ENCODE measurements at regions not wholly inside any gene's neighbourhood (a gene's known extent, or its start where the extent isn't known, plus 50 kb on each side); places are given as distances from the start of the nearest gene placed in this dataset.
A peak's percentile ranks its signal among the peaks of the same experiment; 100 is the strongest.

DNA sequence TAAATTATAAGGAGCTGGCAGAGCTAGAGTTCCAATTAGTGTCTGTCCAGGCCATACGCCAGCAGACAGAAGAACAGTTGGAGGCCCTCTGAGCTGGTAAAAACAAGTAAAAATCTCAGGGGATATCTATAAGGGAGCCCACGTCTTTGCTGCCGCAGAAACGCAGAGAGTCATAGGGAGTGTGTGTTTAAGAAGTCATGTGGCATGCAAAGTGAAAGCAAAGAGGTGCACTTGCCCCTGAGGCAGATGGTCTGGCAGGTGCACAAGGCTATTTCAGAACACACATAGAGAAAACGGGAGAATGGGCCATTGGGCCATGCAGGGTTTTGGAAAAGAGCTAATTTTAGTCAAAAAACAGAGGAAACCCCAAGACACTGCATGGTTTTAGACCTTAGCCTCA lies 92.7 kb downstream of the NAP1L3 start:
- POLR2A ChIA-PET, result no interaction called here
- Mint-ChIP-seq H3K4me1 (no peaks in the 10 kb centered on the region), H3K27ac (no peak overlapping the region), H3K9me3 (peaks cover 10% of the 10 kb centered on the region; the same call in 1 of the 2 replicates), H3K36me3 (no peaks in the 10 kb centered on the region), H3K4me3 (no peak overlapping the region), H3K27me3 (ENCODE audit: low read depth) (no peaks in the 10 kb centered on the region)
- CTCF ChIA-PET, result no interaction called here
- ATAC-seq (no peak), DNase-seq (ENCODE audit: low spot score) (no peak)
- TF ChIP-seq RORB (CRISPR knock-in tag; IDR thresholded peaks at IDR 0.05) (no peak), AFF4 (CRISPR knock-in tag; IDR thresholded peaks at IDR 0.05; ENCODE audit: borderline replicate concordance) (no peak), NR2C2 (CRISPR knock-in tag; IDR thresholded peaks at IDR 0.05) (no peak), ZSCAN18 (CRISPR knock-in tag; IDR thresholded peaks at IDR 0.05) (no peak)
- TF ChIP-seq, protein P1, sequence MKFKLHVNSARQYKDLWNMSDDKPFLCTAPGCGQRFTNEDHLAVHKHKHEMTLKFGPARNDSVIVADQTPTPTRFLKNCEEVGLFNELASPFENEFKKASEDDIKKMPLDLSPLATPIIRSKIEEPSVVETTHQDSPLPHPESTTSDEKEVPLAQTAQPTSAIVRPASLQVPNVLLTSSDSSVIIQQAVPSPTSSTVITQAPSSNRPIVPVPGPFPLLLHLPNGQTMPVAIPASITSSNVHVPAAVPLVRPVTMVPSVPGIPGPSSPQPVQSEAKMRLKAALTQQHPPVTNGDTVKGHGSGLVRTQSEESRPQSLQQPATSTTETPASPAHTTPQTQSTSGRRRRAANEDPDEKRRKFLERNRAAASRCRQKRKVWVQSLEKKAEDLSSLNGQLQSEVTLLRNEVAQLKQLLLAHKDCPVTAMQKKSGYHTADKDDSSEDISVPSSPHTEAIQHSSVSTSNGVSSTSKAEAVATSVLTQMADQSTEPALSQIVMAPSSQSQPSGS (CRISPR knock-in tag; IDR thresholded peaks at IDR 0.05; ENCODE audit: borderline replicate concordance, low read depth), result no peak

DNA sequence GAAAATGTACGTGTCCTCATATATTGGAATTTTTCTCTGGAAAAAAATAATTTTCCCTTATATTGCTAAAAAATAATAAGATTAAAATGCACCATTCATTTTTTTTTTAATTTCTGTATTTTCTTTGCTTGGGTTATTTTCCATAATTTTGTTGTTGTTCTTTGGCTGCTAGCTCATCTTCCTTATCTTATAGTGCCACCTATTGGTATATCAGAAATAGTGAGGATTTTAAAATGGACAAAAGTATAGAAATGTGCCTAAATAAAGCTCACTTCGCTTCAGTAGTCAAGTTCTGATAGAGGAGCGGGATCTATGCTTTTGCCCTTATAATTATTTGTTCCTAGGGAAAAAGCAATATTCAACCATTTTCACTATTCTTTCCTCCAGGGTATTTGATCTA lies 134.8 kb downstream of the NAP1L3 start:
- Mint-ChIP-seq H3K4me3 (no peak overlapping the region), H3K36me3 (peaks cover 10% of the 10 kb centered on the region), H3K9me3 (peaks cover 10% of the 10 kb centered on the region), H3K27ac (no peak overlapping the region), H3K4me1 (peaks cover 26% of the 10 kb centered on the region), H3K27me3 (ENCODE audit: low read depth) (no peaks in the 10 kb centered on the region)
- TF ChIP-seq ESRRA (CRISPR knock-in tag; IDR thresholded peaks at IDR 0.05; ENCODE audit: borderline replicate concordance), result no peak
- TF ChIP-seq, protein P2, sequence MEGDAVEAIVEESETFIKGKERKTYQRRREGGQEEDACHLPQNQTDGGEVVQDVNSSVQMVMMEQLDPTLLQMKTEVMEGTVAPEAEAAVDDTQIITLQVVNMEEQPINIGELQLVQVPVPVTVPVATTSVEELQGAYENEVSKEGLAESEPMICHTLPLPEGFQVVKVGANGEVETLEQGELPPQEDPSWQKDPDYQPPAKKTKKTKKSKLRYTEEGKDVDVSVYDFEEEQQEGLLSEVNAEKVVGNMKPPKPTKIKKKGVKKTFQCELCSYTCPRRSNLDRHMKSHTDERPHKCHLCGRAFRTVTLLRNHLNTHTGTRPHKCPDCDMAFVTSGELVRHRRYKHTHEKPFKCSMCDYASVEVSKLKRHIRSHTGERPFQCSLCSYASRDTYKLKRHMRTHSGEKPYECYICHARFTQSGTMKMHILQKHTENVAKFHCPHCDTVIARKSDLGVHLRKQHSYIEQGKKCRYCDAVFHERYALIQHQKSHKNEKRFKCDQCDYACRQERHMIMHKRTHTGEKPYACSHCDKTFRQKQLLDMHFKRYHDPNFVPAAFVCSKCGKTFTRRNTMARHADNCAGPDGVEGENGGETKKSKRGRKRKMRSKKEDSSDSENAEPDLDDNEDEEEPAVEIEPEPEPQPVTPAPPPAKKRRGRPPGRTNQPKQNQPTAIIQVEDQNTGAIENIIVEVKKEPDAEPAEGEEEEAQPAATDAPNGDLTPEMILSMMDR (IDR thresholded peaks at IDR 0.05), result 0 out of 2 replicates have a peak, but pooled peaks have one; percentile 13
- POLR2A ChIA-PET, result no interaction called here
- ATAC-seq, result no peak
- no peak for DNase-seq (ENCODE audit: low spot score)
- CTCF ChIA-PET, result interaction anchor here (1.0 to 1.4 kb wide), 2 partner anchors 100 to 118 kb away, joined by 3 to 4 read pairs; no protein-coding TSS in a partner anchor

DNA sequence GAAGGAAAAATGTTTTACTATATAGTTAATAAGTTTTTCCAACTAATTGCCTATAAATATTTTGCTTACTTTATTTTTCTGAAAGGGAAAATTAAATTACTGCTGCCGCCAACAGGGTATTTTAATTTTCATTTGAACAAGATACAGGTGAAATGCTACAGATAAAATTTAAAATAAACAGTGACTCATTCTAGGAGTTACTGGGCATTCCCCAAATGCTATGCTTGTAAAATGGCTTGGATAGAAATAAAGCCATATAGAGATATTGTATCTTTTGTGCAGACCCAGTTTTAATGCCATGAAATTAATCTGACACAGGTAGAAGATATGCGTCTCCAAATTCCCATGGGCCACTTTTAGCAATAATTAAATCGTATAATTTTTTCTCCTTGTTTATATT lies 144.5 kb downstream of the NAP1L3 start:
- Mint-ChIP-seq H3K27me3 (ENCODE audit: low read depth) (no peaks in the 10 kb centered on the region), H3K9me3 (peaks cover 11% of the 10 kb centered on the region; the same call in 1 of the 2 replicates), H3K36me3 (peaks cover 3% of the 10 kb centered on the region), H3K4me1 (no peaks in the 10 kb centered on the region), H3K4me3 (no peak overlapping the region), H3K27ac (no peak overlapping the region)
- ATAC-seq (no peak), DNase-seq (ENCODE audit: low spot score) (no peak)
- ChIA-PET POLR2A (no interaction called here), CTCF (no interaction called here)
- TF ChIP-seq ARID4B (CRISPR knock-in tag; IDR thresholded peaks at IDR 0.05; ENCODE audit: borderline replicate concordance), result no peak
- no peak for TF ChIP-seq FOXP4 (CRISPR knock-in tag; IDR thresholded peaks at IDR 0.05)
- no peak for TF ChIP-seq ZNF232 (CRISPR knock-in tag; IDR thresholded peaks at IDR 0.05)
- TF ChIP-seq JUN (CRISPR knock-in tag; IDR thresholded peaks at IDR 0.05), result no peak
- TF ChIP-seq HMGA2 (CRISPR knock-in tag; IDR thresholded peaks at IDR 0.05), result no peak
- TF ChIP-seq E2F5 (CRISPR knock-in tag; IDR thresholded peaks at IDR 0.05), result no peak
- no peak for TF ChIP-seq NR3C1 (CRISPR knock-in tag; conservative IDR thresholded peaks at IDR 0.05; ENCODE audit: low read depth)
- TF ChIP-seq ZBTB21 (CRISPR knock-in tag; IDR thresholded peaks at IDR 0.05; ENCODE audit: borderline replicate concordance), result no peak
- no peak for TF ChIP-seq ZNF416 (CRISPR knock-in tag; IDR thresholded peaks at IDR 0.05)
